ENCODE measurements at regions not wholly inside any gene's neighbourhood (a gene's known extent, or its start where the extent isn't known, plus 50 kb on each side); places are given as distances from the start of the nearest gene placed in this dataset.
"Not testable (repeated sequence)": the region's sequence is repeated elsewhere in the genome, so short reads cannot be mapped to it uniquely, and the experiment has no call there.

- H3K4me3 ChIP-seq: not testable (repeated sequence)
Observed at GRCh38 chr17:31770501-31770900, 88.5 kb downstream of the COPRS start.

GRCh38 chr17:31761836-31762510 lies 97.1 kb downstream of the COPRS start:
- DNase-seq (ENCODE audit: low spot score in 2 of 2); H3K4me1 ChIP-seq; H3K27me3 ChIP-seq (ENCODE audit: low read depth); H3K36me3 ChIP-seq (replicated peaks); H3K9me3 ChIP-seq; H3K4me3 ChIP-seq; in situ Hi-C loops (cut with MboI; ENCODE audit: low sequenced_read_pairs): not testable (repeated sequence)

More at GRCh38 chr17:31770501-31770900, 88.5 kb downstream of the COPRS start:
- H3K9me3 ChIP-seq; H3K27me3 ChIP-seq (ENCODE audit: low read depth); in situ Hi-C loops (cut with MboI; ENCODE audit: low sequenced_read_pairs); H3K4me1 ChIP-seq; DNase-seq (ENCODE audit: low spot score in 2 of 2); H3K36me3 ChIP-seq (replicated peaks): not testable (repeated sequence)

- in situ Hi-C loops (cut with MboI; ENCODE audit: low sequenced_read_pairs): no loop called here
- Histone ChIP-seq H3K9me3 (no peaks in the 10 kb centered on the region), H3K4me1 (no peaks in the 10 kb centered on the region), H3K4me3 (no peak overlapping the region), H3K27me3 (ENCODE audit: low read depth) (no peaks in the 10 kb centered on the region), H3K36me3 (replicated peaks) (no peaks in the 10 kb centered on the region)
- DNase-seq (ENCODE audit: low spot score in 2 of 2): no peak
Observed at GRCh38 chr17:31758646-31759045, 100.4 kb downstream of the COPRS start.

DNA sequence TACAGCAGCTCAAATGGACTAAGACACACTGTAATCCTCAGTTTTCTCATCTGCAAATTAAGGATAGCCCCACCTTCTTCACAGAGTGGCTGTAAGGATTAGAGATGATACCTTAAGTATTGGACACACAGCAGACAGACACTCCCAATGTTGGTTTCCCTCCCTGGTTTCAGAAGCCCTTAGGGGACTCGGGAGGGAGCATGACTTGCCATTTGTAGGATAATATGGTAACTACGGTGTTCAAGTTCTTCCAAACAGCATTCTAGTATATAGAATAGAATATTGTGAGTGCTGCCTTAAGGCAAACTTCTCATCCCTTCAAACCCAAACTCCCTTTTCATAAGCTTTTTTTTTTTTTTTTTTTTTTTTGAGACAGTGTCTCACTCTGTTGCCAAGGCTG lies 101.9 kb downstream of the COPRS start:
- no peaks in the 10 kb centered on the region for H3K36me3 ChIP-seq (replicated peaks)
- no peak for DNase-seq (ENCODE audit: low spot score in 2 of 2)
- H3K9me3 ChIP-seq: no peaks in the 10 kb centered on the region
- H3K4me1 ChIP-seq: no peaks in the 10 kb centered on the region
- H3K4me3 ChIP-seq: no peak overlapping the region
- in situ Hi-C loops (cut with MboI; ENCODE audit: low sequenced_read_pairs): no loop called here
- H3K27me3 ChIP-seq (ENCODE audit: low read depth): no peaks in the 10 kb centered on the region

GRCh38 chr17:31754239-31754945 lies 104.7 kb downstream of the COPRS start:
- in situ Hi-C loops (cut with MboI; ENCODE audit: low sequenced_read_pairs): no loop called here
- no peaks in the 10 kb centered on the region for H3K27me3 ChIP-seq (ENCODE audit: low read depth)
- H3K36me3 ChIP-seq (replicated peaks): no peaks in the 10 kb centered on the region
- H3K4me3 ChIP-seq: no peak overlapping the region
- H3K4me1 ChIP-seq: no peaks in the 10 kb centered on the region
- no peaks in the 10 kb centered on the region for H3K9me3 ChIP-seq
- no peak for DNase-seq (ENCODE audit: low spot score in 2 of 2)

- Histone ChIP-seq H3K36me3 (replicated peaks) (no peaks in the 10 kb centered on the region), H3K4me1 (no peaks in the 10 kb centered on the region), H3K27me3 (ENCODE audit: low read depth) (no peaks in the 10 kb centered on the region), H3K4me3 (no peak overlapping the region), H3K9me3 (no peaks in the 10 kb centered on the region)
- in situ Hi-C loops (cut with MboI; ENCODE audit: low sequenced_read_pairs): no loop called here
- no peak for DNase-seq (ENCODE audit: low spot score in 2 of 2)
Observed at GRCh38 chr17:31753011-31753410, 106.0 kb downstream of the COPRS start.

DNA sequence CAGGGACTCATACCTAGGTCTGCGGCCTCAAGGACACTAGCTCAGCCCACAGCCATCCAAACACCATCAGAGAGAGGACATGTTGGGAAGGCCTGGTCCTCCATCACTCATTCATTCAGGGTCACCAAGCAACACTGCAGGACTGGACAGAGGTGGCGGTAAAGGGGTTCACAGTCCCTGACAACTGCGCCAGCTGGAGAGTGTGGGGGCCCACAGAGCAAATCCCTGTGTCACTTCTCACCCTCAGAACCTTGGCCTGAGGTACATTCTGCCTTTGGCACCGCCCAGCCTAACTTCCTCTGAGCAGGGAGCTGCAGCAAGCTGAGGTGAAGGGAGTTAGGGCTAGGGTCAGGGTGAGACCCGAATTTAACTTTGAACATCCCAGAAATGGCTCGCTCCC lies 106.5 kb downstream of the COPRS start:
- Histone ChIP-seq H3K9me3 (no peaks in the 10 kb centered on the region), H3K27me3 (ENCODE audit: low read depth) (no peaks in the 10 kb centered on the region), H3K4me1 (no peaks in the 10 kb centered on the region), H3K4me3 (no peak overlapping the region), H3K36me3 (replicated peaks) (no peaks in the 10 kb centered on the region)
- in situ Hi-C loops (cut with MboI; ENCODE audit: low sequenced_read_pairs): no loop called here
- DNase-seq (ENCODE audit: low spot score in 2 of 2): no peak

DNA sequence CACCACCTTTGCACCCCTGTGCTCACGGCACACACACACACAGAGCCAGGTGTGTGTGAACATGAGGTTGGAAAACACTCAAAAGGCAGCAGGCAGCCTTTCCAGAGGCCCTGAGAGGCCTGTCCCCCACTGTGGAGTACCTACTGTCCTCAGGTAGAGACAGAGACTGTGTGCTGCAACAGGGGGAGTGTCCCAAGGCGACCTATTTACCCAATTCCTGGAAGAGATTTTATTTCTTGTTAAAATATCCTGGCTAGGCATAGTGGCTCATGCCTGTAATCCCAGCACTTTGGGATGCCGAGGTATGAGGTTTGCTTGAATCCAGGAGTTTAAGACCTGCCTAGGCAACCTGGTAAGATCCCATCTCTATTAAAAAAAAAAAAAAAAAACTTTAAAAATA lies 108.5 kb downstream of the COPRS start:
- DNase-seq (ENCODE audit: low spot score in 2 of 2): no peak
- in situ Hi-C loops (cut with MboI; ENCODE audit: low sequenced_read_pairs): no loop called here
- Histone ChIP-seq H3K36me3 (replicated peaks) (no peaks in the 10 kb centered on the region), H3K4me3 (no peak overlapping the region), H3K4me1 (no peaks in the 10 kb centered on the region), H3K9me3 (no peaks in the 10 kb centered on the region), H3K27me3 (ENCODE audit: low read depth) (no peaks in the 10 kb centered on the region)

- H3K4me3 ChIP-seq: no peak overlapping the region
- DNase-seq (ENCODE audit: low spot score in 2 of 2): no peak
- no peaks in the 10 kb centered on the region for H3K9me3 ChIP-seq
- H3K27me3 ChIP-seq (ENCODE audit: low read depth): no peaks in the 10 kb centered on the region
- in situ Hi-C loops (cut with MboI; ENCODE audit: low sequenced_read_pairs): no loop called here
- H3K36me3 ChIP-seq (replicated peaks): no peaks in the 10 kb centered on the region
- H3K4me1 ChIP-seq: peaks cover 5% of the 10 kb centered on the region
Observed at GRCh38 chr17:31748881-31749280, 110.2 kb downstream of the COPRS start.

GRCh38 chr17:31746884-31747495 lies 112.1 kb downstream of the COPRS start:
- in situ Hi-C loops (cut with MboI; ENCODE audit: low sequenced_read_pairs): no loop called here
- Histone ChIP-seq H3K4me1 (peaks cover 7% of the 10 kb centered on the region), H3K4me3 (no peak overlapping the region)

DNA sequence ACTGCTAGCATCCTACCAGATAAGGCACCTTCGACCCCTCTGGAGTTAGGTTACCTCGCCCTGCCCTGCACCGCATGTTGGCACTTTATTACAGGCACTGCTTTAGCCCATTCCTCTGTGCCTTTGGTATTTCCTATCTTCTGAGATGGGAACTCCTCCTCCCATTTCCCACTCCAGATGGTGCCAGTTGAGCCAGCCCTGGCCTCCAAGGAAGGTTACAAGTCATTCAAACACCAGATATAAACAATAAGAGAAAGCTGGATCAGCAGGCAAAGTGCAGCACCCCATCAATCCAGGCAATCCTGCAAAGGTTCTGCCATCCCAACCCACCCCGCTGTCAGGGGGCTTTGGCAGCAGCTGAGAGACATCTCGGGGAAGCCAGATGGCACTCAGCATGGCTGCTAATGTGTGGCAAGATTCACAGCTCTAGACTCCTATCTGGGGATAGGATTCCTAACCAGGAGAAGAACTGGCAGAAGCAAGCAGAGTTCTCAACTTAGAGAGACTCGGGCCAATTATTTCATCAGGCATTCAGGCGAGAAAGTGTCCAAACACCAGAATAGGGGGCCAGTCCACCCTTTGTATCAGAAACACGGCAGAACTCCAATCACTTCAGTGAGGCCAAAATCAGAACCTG lies 113.0 kb downstream of the COPRS start:
- no peaks in the 10 kb centered on the region for H3K27me3 ChIP-seq (ENCODE audit: low read depth)
- no peaks in the 10 kb centered on the region for H3K9me3 ChIP-seq
- H3K4me1 ChIP-seq: peaks cover 10% of the 10 kb centered on the region
- in situ Hi-C loops (cut with MboI; ENCODE audit: low sequenced_read_pairs): no loop called here
- no peak for DNase-seq (ENCODE audit: low spot score in 2 of 2)
- no peaks in the 10 kb centered on the region for H3K36me3 ChIP-seq (replicated peaks)
- H3K4me3 ChIP-seq: no peak overlapping the region

More at GRCh38 chr17:31746884-31747495, 112.1 kb downstream of the COPRS start:
- H3K36me3 ChIP-seq (replicated peaks): no peaks in the 10 kb centered on the region
- no peak for DNase-seq (ENCODE audit: low spot score in 2 of 2)
- no peaks in the 10 kb centered on the region for H3K27me3 ChIP-seq (ENCODE audit: low read depth)
- no peaks in the 10 kb centered on the region for H3K9me3 ChIP-seq

GRCh38 chr17:31744511-31744951 lies 114.5 kb downstream of the COPRS start:
- in situ Hi-C loops (cut with MboI; ENCODE audit: low sequenced_read_pairs): no loop called here

GRCh38 chr17:31743797-31744196 lies 115.2 kb downstream of the COPRS start:
- Histone ChIP-seq H3K36me3 (replicated peaks) (no peaks in the 10 kb centered on the region), H3K9me3 (no peaks in the 10 kb centered on the region), H3K27me3 (ENCODE audit: low read depth) (no peaks in the 10 kb centered on the region; the same call in 1 of the 2 replicates), H3K4me1 (peaks cover 20% of the 10 kb centered on the region), H3K4me3 (no peak overlapping the region)
- in situ Hi-C loops (cut with MboI; ENCODE audit: low sequenced_read_pairs): no loop called here
- DNase-seq (ENCODE audit: low spot score in 2 of 2): peak in 1 of 2 experiments; percentile 36

More at GRCh38 chr17:31744511-31744951, 114.5 kb downstream of the COPRS start:
- Histone ChIP-seq H3K27me3 (ENCODE audit: low read depth) (no peaks in the 10 kb centered on the region), H3K4me3 (no peak overlapping the region), H3K4me1 (peaks cover 20% of the 10 kb centered on the region), H3K9me3 (no peaks in the 10 kb centered on the region), H3K36me3 (replicated peaks) (no peaks in the 10 kb centered on the region)
- peak; percentile 53 to 71 for DNase-seq (ENCODE audit: low spot score in 2 of 2)

- no peaks in the 10 kb centered on the region for H3K36me3 ChIP-seq (replicated peaks)
- no peak for DNase-seq (ENCODE audit: low spot score in 2 of 2)
- H3K4me1 ChIP-seq: peaks cover 20% of the 10 kb centered on the region
- peaks cover 6% of the 10 kb centered on the region for H3K27me3 ChIP-seq (ENCODE audit: low read depth)
- in situ Hi-C loops (cut with MboI; ENCODE audit: low sequenced_read_pairs): no loop called here
- H3K4me3 ChIP-seq: no peak overlapping the region
- H3K9me3 ChIP-seq: no peaks in the 10 kb centered on the region
Observed at GRCh38 chr17:31741371-31741770, 117.7 kb downstream of the COPRS start.

All from HAP-1 (cell line).